ENCODE measurements at regions not wholly inside any gene's neighbourhood (a gene's known extent, or its start where the extent isn't known, plus 50 kb on each side); places are given as distances from the start of the nearest gene placed in this dataset.

GRCh38 chr1:9424261-9424660 lies 115.0 kb upstream of the SLC25A33 start:
- TF ChIP-seq CTCF (IDR thresholded peaks at IDR 0.05; ENCODE audit: insufficient read depth, low read depth, low read length) (no peak), EZH2 (IDR thresholded peaks at IDR 0.05; ENCODE audit: insufficient read depth, low read length) (no peak)

Measured in astrocyte (in vitro differentiated cells and primary cell).